ENCODE measurements at regions not wholly inside any gene's neighbourhood (a gene's known extent, or its start where the extent isn't known, plus 50 kb on each side); places are given as distances from the start of the nearest gene placed in this dataset.

DNA sequence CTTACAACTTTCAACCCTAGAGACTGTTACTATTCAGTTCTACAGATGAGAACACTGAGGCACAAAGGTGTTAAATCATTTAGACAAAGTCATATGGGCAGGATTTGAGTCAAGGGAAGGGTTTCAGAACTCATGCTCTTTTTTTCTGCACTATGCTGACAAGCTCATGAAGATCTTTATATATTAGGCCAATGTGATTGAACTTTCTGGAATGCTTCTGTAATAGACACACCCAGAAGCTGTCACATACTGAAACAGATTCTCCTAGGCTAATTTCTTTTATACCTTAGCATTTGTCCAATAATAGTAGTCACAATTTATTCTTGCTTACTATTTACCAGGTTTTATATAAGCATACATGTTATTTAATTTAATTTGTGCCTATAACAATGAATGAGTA lies 164.0 kb downstream of the ALG10B start (continued):
- no peak for TF ChIP-seq ZNF318 (IDR thresholded peaks at IDR 0.05; ENCODE audit: borderline replicate concordance in 1 of 2, low read depth in 1 of 2)
- no peak for TF ChIP-seq HNRNPH1 (optimal IDR thresholded peaks at IDR 0.05; ENCODE audit: low read depth, low read length)
- TF ChIP-seq, protein P1, sequence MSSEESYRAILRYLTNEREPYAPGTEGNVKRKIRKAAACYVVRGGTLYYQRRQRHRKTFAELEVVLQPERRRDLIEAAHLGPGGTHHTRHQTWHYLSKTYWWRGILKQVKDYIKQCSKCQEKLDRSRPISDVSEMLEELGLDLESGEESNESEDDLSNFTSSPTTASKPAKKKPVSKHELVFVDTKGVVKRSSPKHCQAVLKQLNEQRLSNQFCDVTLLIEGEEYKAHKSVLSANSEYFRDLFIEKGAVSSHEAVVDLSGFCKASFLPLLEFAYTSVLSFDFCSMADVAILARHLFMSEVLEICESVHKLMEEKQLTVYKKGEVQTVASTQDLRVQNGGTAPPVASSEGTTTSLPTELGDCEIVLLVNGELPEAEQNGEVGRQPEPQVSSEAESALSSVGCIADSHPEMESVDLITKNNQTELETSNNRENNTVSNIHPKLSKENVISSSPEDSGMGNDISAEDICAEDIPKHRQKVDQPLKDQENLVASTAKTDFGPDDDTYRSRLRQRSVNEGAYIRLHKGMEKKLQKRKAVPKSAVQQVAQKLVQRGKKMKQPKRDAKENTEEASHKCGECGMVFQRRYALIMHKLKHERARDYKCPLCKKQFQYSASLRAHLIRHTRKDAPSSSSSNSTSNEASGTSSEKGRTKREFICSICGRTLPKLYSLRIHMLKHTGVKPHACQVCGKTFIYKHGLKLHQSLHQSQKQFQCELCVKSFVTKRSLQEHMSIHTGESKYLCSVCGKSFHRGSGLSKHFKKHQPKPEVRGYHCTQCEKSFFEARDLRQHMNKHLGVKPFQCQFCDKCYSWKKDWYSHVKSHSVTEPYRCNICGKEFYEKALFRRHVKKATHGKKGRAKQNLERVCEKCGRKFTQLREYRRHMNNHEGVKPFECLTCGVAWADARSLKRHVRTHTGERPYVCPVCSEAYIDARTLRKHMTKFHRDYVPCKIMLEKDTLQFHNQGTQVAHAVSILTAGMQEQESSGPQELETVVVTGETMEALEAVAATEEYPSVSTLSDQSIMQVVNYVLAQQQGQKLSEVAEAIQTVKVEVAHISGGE (CRISPR knock-in tag; IDR thresholded peaks at IDR 0.05) = no peak
- TF ChIP-seq, protein P2, sequence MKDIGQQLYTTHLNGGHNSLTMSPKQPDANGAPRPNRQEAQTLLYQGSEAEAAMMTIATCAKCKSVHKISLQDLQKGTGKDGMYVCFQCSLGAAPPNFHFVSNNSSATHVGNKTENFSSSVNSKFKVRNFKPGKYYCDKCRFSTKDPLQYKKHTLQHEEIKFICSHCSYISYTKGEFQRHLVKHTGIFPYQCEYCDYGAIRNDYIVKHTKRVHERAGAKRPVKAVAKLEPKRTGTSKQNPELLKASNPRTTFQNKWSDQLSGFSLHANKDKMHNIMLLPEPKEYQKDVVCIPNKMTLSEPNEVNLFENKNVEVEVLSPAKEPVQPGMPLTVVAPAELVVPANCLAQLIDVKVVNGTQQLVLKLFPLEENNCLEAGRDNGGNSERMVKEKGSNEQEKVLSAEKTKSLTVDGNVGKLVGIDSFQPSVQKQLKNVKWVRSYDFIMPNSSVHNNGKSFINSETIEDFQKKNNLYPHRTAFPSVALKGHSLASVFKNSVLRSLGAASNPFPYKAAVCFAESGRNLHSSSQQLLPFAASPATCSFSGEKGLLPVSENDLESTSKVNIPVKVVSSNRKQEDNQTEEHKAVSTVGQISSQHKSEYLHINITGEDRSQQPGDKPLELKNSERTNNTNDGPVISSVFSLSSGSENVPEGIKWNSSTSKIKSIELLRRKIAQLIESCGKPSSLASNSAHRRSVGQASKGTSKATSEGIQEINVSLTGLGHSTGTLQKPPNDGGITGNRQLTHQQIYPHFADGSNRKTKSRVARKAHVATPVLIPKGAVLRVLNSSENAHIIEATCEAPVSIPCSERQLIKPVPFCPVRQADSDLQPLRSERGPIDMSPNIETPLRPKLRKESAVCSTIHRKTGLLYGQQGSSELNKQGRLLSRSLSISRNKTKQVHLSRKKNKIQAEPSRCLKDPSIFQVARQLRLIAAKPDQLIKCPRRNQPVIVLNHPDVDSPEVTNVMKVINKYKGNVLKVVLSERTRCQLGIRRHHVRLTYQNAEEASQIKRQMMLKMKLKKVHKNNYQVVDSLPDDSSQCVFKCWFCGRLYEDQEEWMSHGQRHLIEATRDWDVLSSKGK (CRISPR knock-in tag; IDR thresholded peaks at IDR 0.05) = no peak
- TF ChIP-seq HNRNPL (IDR thresholded peaks at IDR 0.05; ENCODE audit: low read depth, low read length) = no peak
- no peak for TF ChIP-seq CCNT2 (IDR thresholded peaks at IDR 0.05; ENCODE audit: borderline replicate concordance, extremely low read depth, insufficient read length, low read depth, low read length)
- TF ChIP-seq ZNF764 (CRISPR knock-in tag; IDR thresholded peaks at IDR 0.05; ENCODE audit: low read depth) = no peak
- no peak for TF ChIP-seq ZNF444 (CRISPR knock-in tag; IDR thresholded peaks at IDR 0.05)
- TF ChIP-seq ETV5 (CRISPR knock-in tag; IDR thresholded peaks at IDR 0.05; ENCODE audit: low read depth) = no peak
- TF ChIP-seq, protein P3, sequence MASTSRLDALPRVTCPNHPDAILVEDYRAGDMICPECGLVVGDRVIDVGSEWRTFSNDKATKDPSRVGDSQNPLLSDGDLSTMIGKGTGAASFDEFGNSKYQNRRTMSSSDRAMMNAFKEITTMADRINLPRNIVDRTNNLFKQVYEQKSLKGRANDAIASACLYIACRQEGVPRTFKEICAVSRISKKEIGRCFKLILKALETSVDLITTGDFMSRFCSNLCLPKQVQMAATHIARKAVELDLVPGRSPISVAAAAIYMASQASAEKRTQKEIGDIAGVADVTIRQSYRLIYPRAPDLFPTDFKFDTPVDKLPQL (IDR thresholded peaks at IDR 0.05; ENCODE audit: extremely low read depth, insufficient read length) = no peak
